PC-3 (cell line): ENCODE measurements at regions not wholly inside any gene's neighbourhood (a gene's known extent, or its start where the extent isn't known, plus 50 kb on each side); places are given as distances from the start of the nearest gene placed in this dataset.

ENCODE experiments used
- EZH2 ChIP-seq: fragments of 300-600 bp; sonication (generic); IDR thresholded peaks from one replicate; pipeline ENCODE4 v1.6.1; 2017; ENCODE audit warnings: antibody characterized with exemption, mild to moderate bottlenecking, low read length; ENCODE audit not compliant: unreplicated experiment
- TF ChIP-seq, protein P1 (sequence below): fragments of 300-600 bp; sonication (generic); conservative IDR thresholded peaks from 2 replicates; pipeline ENCODE4 v1.5.1; 2017; ENCODE audit warnings: antibody characterized with exemption, low read depth, mild to moderate bottlenecking, low read length

DNA sequence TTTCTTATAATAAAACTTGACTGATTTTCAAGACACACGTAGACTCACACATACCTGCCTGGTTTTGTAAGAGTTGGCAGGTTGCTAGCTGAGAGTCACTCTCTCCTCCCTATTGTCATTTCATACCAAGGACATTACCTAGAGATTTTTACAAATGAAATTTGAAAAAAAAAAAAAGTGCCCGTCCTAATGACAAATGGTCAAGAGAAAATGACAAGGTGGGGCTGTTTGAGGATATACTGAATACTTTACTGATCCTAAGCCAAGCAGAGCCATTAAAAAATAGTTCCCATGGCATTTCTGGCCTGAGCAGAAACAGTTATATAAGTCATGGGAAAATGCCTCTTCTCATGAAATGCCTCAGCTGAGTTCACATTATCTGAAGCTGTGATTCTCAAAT is 150.2 kb downstream of the DYRK2 start:
- TF ChIP-seq, protein P1, sequence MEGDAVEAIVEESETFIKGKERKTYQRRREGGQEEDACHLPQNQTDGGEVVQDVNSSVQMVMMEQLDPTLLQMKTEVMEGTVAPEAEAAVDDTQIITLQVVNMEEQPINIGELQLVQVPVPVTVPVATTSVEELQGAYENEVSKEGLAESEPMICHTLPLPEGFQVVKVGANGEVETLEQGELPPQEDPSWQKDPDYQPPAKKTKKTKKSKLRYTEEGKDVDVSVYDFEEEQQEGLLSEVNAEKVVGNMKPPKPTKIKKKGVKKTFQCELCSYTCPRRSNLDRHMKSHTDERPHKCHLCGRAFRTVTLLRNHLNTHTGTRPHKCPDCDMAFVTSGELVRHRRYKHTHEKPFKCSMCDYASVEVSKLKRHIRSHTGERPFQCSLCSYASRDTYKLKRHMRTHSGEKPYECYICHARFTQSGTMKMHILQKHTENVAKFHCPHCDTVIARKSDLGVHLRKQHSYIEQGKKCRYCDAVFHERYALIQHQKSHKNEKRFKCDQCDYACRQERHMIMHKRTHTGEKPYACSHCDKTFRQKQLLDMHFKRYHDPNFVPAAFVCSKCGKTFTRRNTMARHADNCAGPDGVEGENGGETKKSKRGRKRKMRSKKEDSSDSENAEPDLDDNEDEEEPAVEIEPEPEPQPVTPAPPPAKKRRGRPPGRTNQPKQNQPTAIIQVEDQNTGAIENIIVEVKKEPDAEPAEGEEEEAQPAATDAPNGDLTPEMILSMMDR = no peak
- no peak for TF ChIP-seq EZH2
